Neural cell (in vitro differentiated cells): ENCODE measurements at regions not wholly inside any gene's neighbourhood (a gene's known extent, or its start where the extent isn't known, plus 50 kb on each side); places are given as distances from the start of the nearest gene placed in this dataset.
A peak's percentile ranks its signal among the peaks of the same experiment; 100 is the strongest.

Source experiments
- H2AFZ ChIP-seq: fragments of 200-600, 300-800 bp; sonication (generic), shearing (Covaris generic); 2 replicates; pipeline ENCODE4 v1.6.0; 2014; ENCODE audit warnings: low read depth, mild to moderate bottlenecking, antibody characterized with exemption, low read length, moderate library complexity
- H3F3A ChIP-seq: fragments of 200-600 bp; shearing (Covaris generic); 2 replicates; pipeline ENCODE4 v1.6.1; 2016; ENCODE audit warnings: mild to moderate bottlenecking, moderate library complexity, mixed read lengths, antibody characterized with exemption, low read length; ENCODE audit not compliant: insufficient read depth, poor library complexity, severe bottlenecking
- H3K27ac ChIP-seq: fragments of 200-600, 300-800 bp; sonication (generic), shearing (Covaris generic); 2 replicates; pipeline ENCODE4 v1.5.1; 2014; ENCODE audit warnings: mild to moderate bottlenecking, low read length, moderate library complexity
- H3K27me3 ChIP-seq: fragments of 300-800, 200-600 bp; sonication (generic), shearing (Covaris generic); 2 replicates; pipeline ENCODE4 v1.6.0; 2014; ENCODE audit warnings: mild to moderate bottlenecking, low read depth, low read length, moderate library complexity; ENCODE audit not compliant: insufficient read depth
- H3K36me3 ChIP-seq: fragments of 300-800, 200-600 bp; sonication (generic), shearing (Covaris generic); 2 replicates; pipeline ENCODE4 v1.5.1; 2014; ENCODE audit warnings: mild to moderate bottlenecking, antibody characterized with exemption, low read length, moderate library complexity; ENCODE audit not compliant: insufficient read depth
- H3K4me2 ChIP-seq: fragments of 300-800, 200-600 bp; sonication (generic), shearing (Covaris generic); 2 replicates; pipeline ENCODE4 v1.6.0; 2014; ENCODE audit warnings: mild to moderate bottlenecking, low read length
- H3K4me3 ChIP-seq: fragments of 300-800, 200-600 bp; sonication (generic), shearing (Covaris generic); 2 replicates; pipeline ENCODE4 v1.5.1; 2014; ENCODE audit warnings: mild to moderate bottlenecking, low read length, moderate library complexity
- H3K79me2 ChIP-seq: fragments of 200-600 bp; shearing (Covaris generic); replicated peaks from 2 replicates; pipeline ENCODE4 v1.6.0; 2014; ENCODE audit warnings: mild to moderate bottlenecking, low read length, moderate library complexity; ENCODE audit not compliant: insufficient read depth
- H3K9ac ChIP-seq: fragments of 300-800, 200-600 bp; sonication (generic), shearing (Covaris generic); 2 replicates; pipeline ENCODE4 v1.6.1; 2016; ENCODE audit warnings: mild to moderate bottlenecking, low read length, mixed read lengths
- H3K9me2 ChIP-seq: fragments of 200-600 bp; shearing (Covaris generic); 2 replicates; pipeline ENCODE4 v1.6.1; 2016; ENCODE audit warnings: mild to moderate bottlenecking, low read length, mixed read lengths; ENCODE audit not compliant: insufficient read depth
- H3K9me3 ChIP-seq: fragments of 200-600, 300-800 bp; sonication (generic), shearing (Covaris generic); 2 replicates; pipeline ENCODE4 v1.6.1; 2016; ENCODE audit warnings: mild to moderate bottlenecking, mixed run types, low read length, moderate library complexity, mixed read lengths
- H4K20me1 ChIP-seq: fragments of 200-600 bp; shearing (Covaris generic); 2 replicates; pipeline ENCODE4 v1.6.1; 2016; ENCODE audit warnings: mild to moderate bottlenecking, mixed run types; ENCODE audit not compliant: insufficient read depth
- CTCF ChIP-seq: fragments of 450-650 bp; IDR thresholded peaks from 2 replicates; pipeline ENCODE4 v1.5.1; 2014; ENCODE audit warnings: antibody characterized with exemption, mild to moderate bottlenecking, moderate library complexity; ENCODE audit not compliant: poor library complexity, severe bottlenecking
- EP300 ChIP-seq: fragments of 450-650 bp; conservative IDR thresholded peaks from 2 replicates; pipeline ENCODE4 v1.6.1; 2014; ENCODE audit warnings: antibody characterized with exemption, mild to moderate bottlenecking, moderate library complexity; ENCODE audit not compliant: poor library complexity, severe bottlenecking
- EZH2 ChIP-seq: fragments of 200-600, 300-800 bp; shearing (Covaris generic), sonication (generic); IDR thresholded peaks from 2 replicates; pipeline ENCODE4 v1.6.1; 2014; ENCODE audit warnings: antibody characterized with exemption, low read length, borderline replicate concordance, mild to moderate bottlenecking; ENCODE audit not compliant: insufficient read depth, poor library complexity, severe bottlenecking
- MXI1 ChIP-seq: fragments of 450-650 bp; conservative IDR thresholded peaks from 2 replicates; pipeline ENCODE4 v1.6.1; 2014; ENCODE audit warnings: antibody characterized with exemption, mild to moderate bottlenecking; ENCODE audit not compliant: poor library complexity, severe bottlenecking
- POLR2AphosphoS5 ChIP-seq: IDR thresholded peaks from 2 replicates; pipeline ENCODE4 v1.6.1; 2012
- RAD21 ChIP-seq: fragments of 450-650 bp; conservative IDR thresholded peaks from 2 replicates; pipeline ENCODE4 v1.6.1; 2014; ENCODE audit warnings: antibody characterized with exemption, mild to moderate bottlenecking, moderate library complexity
- REST ChIP-seq: IDR thresholded peaks from 2 replicates; pipeline ENCODE4 v1.6.1; 2012; ENCODE audit warnings: borderline replicate concordance
- SMC3 ChIP-seq: fragments of 450-650 bp; conservative IDR thresholded peaks from 2 replicates; pipeline ENCODE4 v1.6.1; 2014; ENCODE audit warnings: antibody characterized with exemption, mild to moderate bottlenecking, moderate library complexity; ENCODE audit not compliant: poor library complexity
- TAF1 ChIP-seq: IDR thresholded peaks from 2 replicates; pipeline ENCODE4 v1.6.1; 2012; ENCODE audit warnings: low read depth

- no peaks in the 10 kb centered on the region for H3K36me3 ChIP-seq
- H3K9ac ChIP-seq: no peak overlapping the region
- no peaks in the 10 kb centered on the region for H3K79me2 ChIP-seq
- H3K4me3 ChIP-seq: no peak overlapping the region
- no peak overlapping the region for H2AFZ ChIP-seq
- no peak for TF ChIP-seq TAF1
- TF ChIP-seq RAD21: no peak
- no peaks in the 10 kb centered on the region for H3K9me3 ChIP-seq
- H3K27ac ChIP-seq: no peak overlapping the region
- no peaks in the 10 kb centered on the region for H3F3A ChIP-seq
- H3K9me2 ChIP-seq: no peaks in the 10 kb centered on the region
- H4K20me1 ChIP-seq: no peaks in the 10 kb centered on the region
- no peak overlapping the region for H3K4me2 ChIP-seq
- H3K27me3 ChIP-seq: no peaks in the 10 kb centered on the region
Measured at GRCh38 chr2:204328373-204328772, 216.9 kb upstream of the PARD3B start.

DNA sequence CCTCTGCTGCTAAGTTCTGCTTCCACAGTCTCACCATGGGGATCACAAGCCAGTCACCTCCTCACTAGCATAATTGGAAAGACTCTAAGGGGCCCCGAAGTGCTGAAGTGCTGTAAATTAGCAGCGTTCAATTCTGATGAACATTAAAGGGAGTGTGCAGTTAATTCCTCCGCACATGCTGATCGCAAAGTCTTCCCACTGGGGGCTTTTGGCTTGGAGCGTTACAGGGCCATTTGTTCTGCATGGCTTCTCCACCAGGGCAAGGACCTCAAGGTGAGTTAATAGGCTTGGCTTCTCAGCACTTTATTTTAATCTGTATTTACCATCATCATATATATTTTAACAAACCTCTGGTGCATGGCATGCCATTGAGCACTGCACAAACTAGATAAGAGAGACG, 216.3 kb upstream of the PARD3B start:
- TF ChIP-seq SMC3: no peak
- no peak for TF ChIP-seq EP300
- TF ChIP-seq POLR2AphosphoS5: no peak
- no peak for TF ChIP-seq EZH2

DNA sequence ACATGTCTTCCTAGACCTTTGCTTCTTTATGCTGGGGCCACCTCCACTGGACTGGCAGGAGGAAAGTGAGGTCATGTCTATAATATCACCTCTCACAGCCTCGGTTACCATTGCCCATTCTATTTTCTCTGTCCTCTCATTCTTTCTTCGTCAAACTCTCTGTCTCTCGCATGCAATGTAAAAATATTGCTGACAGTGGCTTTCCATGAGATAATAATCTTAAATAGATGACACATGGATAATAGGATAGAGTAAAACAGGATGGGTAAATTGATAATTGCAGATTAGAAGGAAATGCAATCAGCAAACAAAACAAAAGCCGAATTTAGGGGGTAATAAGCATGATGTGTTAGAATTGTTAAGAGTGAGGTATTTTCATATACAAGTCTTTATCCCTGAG, 215.7 kb upstream of the PARD3B start:
- Histone ChIP-seq H3F3A (no peaks in the 10 kb centered on the region), H3K9me3 (no peaks in the 10 kb centered on the region), H3K36me3 (no peaks in the 10 kb centered on the region), H3K27me3 (no peaks in the 10 kb centered on the region), H3K4me3 (no peak overlapping the region), H2AFZ (no peak overlapping the region), H3K9ac (no peak overlapping the region), H3K4me2 (no peak overlapping the region), H4K20me1 (no peaks in the 10 kb centered on the region), H3K79me2 (no peaks in the 10 kb centered on the region), H3K9me2 (no peaks in the 10 kb centered on the region), H3K27ac (no peak overlapping the region)
- TF ChIP-seq EZH2: no peak
- TF ChIP-seq REST: no peak
- TF ChIP-seq SMC3: no peak
- TF ChIP-seq RAD21: no peak

More for the DNA sequence above, 216.3 kb upstream of the PARD3B start:
- Histone ChIP-seq H3K9ac (no peak overlapping the region), H2AFZ (no peak overlapping the region), H3F3A (no peaks in the 10 kb centered on the region), H3K27me3 (no peaks in the 10 kb centered on the region), H3K4me3 (no peak overlapping the region), H3K79me2 (no peaks in the 10 kb centered on the region), H3K9me2 (no peaks in the 10 kb centered on the region), H3K36me3 (no peaks in the 10 kb centered on the region), H3K4me2 (no peak overlapping the region), H3K9me3 (no peaks in the 10 kb centered on the region), H4K20me1 (no peaks in the 10 kb centered on the region), H3K27ac (no peak overlapping the region)

- Histone ChIP-seq H3K9ac (no peak overlapping the region), H3K27ac (peak overlapping the region; percentile 1), H3F3A (no peaks in the 10 kb centered on the region), H3K4me3 (no peak overlapping the region), H3K4me2 (no peak overlapping the region), H3K9me3 (no peaks in the 10 kb centered on the region), H3K79me2 (no peaks in the 10 kb centered on the region), H3K36me3 (no peaks in the 10 kb centered on the region), H4K20me1 (no peaks in the 10 kb centered on the region), H3K9me2 (no peaks in the 10 kb centered on the region), H2AFZ (no peak overlapping the region), H3K27me3 (no peaks in the 10 kb centered on the region)
- TF ChIP-seq EZH2 (no peak), REST (no peak), CTCF (no peak), MXI1 (no peak), EP300 (no peak), POLR2AphosphoS5 (no peak), RAD21 (no peak), TAF1 (no peak), SMC3 (no peak)
Measured at GRCh38 chr2:204331180-204331579, 214.1 kb upstream of the PARD3B start.
